ENCODE measurements at regions not wholly inside any gene's neighbourhood (a gene's known extent, or its start where the extent isn't known, plus 50 kb on each side); places are given as distances from the start of the nearest gene placed in this dataset.
"Not testable (repeated sequence)": the region's sequence is repeated elsewhere in the genome, so short reads cannot be mapped to it uniquely, and the experiment has no call there.

DNA sequence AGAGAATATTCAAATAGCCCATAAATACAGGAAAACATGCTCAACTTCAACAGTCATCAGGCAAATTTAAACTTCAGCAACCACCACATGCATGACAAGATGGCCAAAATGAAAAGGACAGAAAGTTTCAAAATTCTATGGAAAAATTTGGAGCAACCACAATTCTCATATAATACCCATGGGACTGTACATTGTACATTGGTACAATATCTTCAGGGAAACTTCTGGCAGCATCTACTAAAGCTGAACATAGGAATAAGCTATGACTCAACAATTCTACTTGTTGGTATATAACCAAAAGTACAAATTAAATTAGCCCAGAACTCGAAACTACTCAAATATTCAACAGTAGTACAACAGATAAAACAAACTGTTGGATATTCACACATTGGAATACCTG is 847.6 kb downstream of the TBL1XR1 start:
- intact Hi-C loops (cut with DNase I): no loop called here
- 31 to 51% methylated on average over 1 of the region's 1 CpG for WGBS, 2 donors
- FAIRE-seq (no peak), ATAC-seq (no peak), DNase-seq (no peak)
- no peak overlapping the region for H3K27ac ChIP-seq
- no peaks in the 10 kb centered on the region for H3K4me1 ChIP-seq
- no peak overlapping the region for H3K4me3 ChIP-seq
- H3K36me3 ChIP-seq: no peaks in the 10 kb centered on the region
- TF ChIP-seq, protein P1, sequence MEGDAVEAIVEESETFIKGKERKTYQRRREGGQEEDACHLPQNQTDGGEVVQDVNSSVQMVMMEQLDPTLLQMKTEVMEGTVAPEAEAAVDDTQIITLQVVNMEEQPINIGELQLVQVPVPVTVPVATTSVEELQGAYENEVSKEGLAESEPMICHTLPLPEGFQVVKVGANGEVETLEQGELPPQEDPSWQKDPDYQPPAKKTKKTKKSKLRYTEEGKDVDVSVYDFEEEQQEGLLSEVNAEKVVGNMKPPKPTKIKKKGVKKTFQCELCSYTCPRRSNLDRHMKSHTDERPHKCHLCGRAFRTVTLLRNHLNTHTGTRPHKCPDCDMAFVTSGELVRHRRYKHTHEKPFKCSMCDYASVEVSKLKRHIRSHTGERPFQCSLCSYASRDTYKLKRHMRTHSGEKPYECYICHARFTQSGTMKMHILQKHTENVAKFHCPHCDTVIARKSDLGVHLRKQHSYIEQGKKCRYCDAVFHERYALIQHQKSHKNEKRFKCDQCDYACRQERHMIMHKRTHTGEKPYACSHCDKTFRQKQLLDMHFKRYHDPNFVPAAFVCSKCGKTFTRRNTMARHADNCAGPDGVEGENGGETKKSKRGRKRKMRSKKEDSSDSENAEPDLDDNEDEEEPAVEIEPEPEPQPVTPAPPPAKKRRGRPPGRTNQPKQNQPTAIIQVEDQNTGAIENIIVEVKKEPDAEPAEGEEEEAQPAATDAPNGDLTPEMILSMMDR (IDR thresholded peaks at IDR 0.05): no peak
- H3K9me3 ChIP-seq: no peaks in the 10 kb centered on the region
- H3K27me3 ChIP-seq: no peaks in the 10 kb centered on the region

DNA sequence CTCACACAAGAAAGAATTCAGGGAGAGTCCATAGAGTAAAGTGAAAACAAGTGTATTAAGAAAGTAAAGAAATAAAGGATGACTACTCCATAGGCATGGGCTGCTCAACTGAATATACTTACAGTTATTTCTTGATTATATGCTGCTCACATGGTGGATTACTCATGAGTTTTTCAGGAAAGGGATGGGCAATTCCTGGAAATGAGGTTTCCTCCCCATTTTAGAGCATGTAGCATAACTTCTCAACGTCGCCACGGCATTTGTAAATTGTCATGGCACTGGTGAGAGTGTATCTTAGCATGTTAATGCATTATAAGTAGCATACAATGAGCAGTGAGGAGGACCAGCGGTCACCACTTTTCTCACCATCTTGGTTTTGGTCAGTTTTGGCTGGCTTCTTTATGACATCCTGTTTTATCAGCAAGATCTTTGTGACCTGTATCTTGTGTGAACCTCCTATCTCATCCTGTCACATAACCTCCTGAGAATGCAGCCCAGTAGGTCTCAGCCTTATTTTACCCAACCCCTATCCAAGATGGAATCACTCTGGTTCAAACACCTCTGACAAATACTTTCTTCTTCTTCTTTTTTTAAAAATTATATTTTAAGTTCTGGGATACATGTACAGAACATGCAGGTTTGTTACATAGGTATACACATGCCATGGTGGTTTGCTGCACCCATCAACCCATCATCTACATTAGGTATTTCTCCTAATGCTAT is 849.7 kb downstream of the TBL1XR1 start:
- no peak for DNase-seq
- H3K36me3 ChIP-seq: no peaks in the 10 kb centered on the region
- TF ChIP-seq, protein P1 (IDR thresholded peaks at IDR 0.05): no peak
- intact Hi-C loops (cut with DNase I): no loop called here
- 59 to 69% methylated on average over 4 of the region's 4 CpGs for WGBS, 2 donors
- no peaks in the 10 kb centered on the region for H3K9me3 ChIP-seq
- no peak for FAIRE-seq
- H3K27ac ChIP-seq: no peak overlapping the region
- no peak overlapping the region for H3K4me3 ChIP-seq
- no peaks in the 10 kb centered on the region for H3K4me1 ChIP-seq
- no peak for ATAC-seq
- no peaks in the 10 kb centered on the region for H3K27me3 ChIP-seq

DNA sequence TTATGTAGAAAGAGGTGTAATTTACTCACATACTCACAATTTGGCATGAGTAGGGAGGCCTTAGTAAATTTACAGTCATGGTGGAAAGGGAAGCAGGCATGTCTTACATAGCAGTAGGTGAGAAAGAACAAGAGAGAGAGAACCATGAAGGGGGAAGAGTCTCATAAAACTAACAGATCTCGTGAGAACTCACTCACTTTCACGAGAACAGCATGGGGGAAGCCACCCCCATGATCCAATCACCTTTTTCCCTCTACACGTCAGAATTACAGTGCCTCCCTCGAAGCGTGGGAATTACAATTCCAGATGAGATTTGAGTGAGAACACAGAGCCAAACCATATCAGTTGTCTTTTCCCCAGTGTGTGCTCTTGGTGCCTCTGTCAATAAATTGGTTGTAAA is 855.3 kb downstream of the TBL1XR1 start:
- intact Hi-C loops (cut with DNase I): no loop called here
- ATAC-seq (no peak), DNase-seq (no peak), FAIRE-seq (no peak)
- H3K27ac ChIP-seq: no peak overlapping the region
- 71 to 80% methylated on average over 5 of the region's 5 CpGs for WGBS, 2 donors
- H3K4me3 ChIP-seq: no peak overlapping the region
- H3K27me3 ChIP-seq: no peaks in the 10 kb centered on the region
- TF ChIP-seq, protein P1 (IDR thresholded peaks at IDR 0.05): no peak
- no peaks in the 10 kb centered on the region for H3K36me3 ChIP-seq
- H3K4me1 ChIP-seq: no peaks in the 10 kb centered on the region
- H3K9me3 ChIP-seq: no peaks in the 10 kb centered on the region

DNA sequence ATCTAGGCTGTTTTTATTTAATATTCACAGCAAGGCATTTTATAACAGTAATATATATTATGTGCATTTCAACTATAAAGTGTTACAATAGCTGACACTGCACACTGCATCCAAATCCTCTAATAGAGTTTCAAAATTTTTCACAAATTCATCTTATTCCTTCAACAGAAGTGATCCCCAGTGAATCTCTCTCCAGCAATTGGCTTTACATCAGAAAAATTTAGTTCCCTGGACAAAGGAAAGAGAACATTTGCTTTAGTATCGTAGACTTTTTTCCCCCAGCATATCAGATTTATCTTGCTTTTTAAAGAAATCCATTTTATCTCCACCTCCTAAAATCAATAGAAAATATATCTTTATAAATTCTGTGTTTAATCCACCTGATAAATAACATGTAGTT is 868.6 kb downstream of the TBL1XR1 start:
- TF ChIP-seq, protein P1 (IDR thresholded peaks at IDR 0.05): no peak
- DNase-seq (no peak), FAIRE-seq (no peak), ATAC-seq (no peak)
- intact Hi-C loops (cut with DNase I): no loop called here
- Histone ChIP-seq H3K27ac (no peak overlapping the region), H3K4me3 (no peak overlapping the region), H3K36me3 (no peaks in the 10 kb centered on the region), H3K4me1 (no peaks in the 10 kb centered on the region), H3K9me3 (no peaks in the 10 kb centered on the region), H3K27me3 (no peaks in the 10 kb centered on the region)
- 63 to 75% methylated on average over 1 of the region's 1 CpG for WGBS, 2 donors

DNA sequence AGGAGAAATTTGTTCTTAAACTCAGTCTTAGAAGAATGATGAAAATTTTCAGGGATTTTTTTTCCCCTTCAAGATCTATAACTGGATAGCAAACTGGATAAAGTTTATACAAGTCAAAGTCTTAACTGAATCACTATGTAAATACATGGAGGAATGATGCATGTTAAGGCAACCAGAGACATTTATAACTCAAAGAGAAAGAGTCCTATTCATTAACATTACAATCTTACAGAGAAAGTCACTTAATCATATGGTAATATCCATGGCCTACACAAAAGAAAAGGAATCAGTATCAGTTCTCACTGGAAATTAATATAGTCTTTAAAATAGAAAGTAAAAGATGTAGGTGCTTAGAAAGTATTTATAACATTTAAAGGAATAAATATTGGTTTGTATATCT is 869.1 kb downstream of the TBL1XR1 start:
- FAIRE-seq: no peak
- no peaks in the 10 kb centered on the region for H3K36me3 ChIP-seq
- no peaks in the 10 kb centered on the region for H3K27me3 ChIP-seq
- no peak overlapping the region for H3K4me3 ChIP-seq
- H3K4me1 ChIP-seq: no peaks in the 10 kb centered on the region
- no peak for DNase-seq
- H3K9me3 ChIP-seq: no peaks in the 10 kb centered on the region
- TF ChIP-seq, protein P1 (IDR thresholded peaks at IDR 0.05): no peak
- intact Hi-C loops (cut with DNase I): no loop called here
- H3K27ac ChIP-seq: no peak overlapping the region
- no peak for ATAC-seq

DNA sequence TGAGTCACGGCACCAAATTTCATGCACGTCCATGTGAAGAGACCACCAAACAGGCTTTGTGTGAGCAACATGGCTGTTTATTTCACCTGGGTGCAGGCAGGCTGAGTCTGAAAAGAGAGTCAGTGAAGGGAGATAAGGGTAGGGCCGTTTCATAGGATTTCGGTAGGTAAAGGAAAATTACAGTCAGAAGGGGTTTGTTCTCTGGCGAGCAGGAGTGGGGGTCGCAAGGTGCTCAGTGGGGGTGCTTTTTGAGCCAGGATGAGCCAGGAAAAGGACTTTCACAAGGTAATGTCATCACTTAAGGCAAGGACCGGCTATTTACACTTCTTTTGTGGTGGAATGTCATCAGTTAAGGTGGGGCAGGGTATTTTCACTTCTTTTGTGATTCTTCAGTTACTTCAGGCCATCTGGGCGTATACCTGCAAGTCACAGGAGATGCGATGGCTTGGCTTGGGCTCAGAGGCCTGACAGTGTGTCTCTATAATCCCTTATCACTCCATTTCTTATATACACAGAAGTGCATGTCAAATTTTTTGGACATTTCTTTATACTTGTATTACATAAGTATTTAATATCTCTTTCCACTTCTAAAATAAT is 870.3 kb downstream of the TBL1XR1 start:
- H3K27me3 ChIP-seq; H3K36me3 ChIP-seq; H3K4me1 ChIP-seq; ATAC-seq; H3K4me3 ChIP-seq; DNase-seq; FAIRE-seq; H3K9me3 ChIP-seq; H3K27ac ChIP-seq; intact Hi-C loops (cut with DNase I): not testable (repeated sequence)
- 55 to 59% methylated on average over 9 of the region's 9 CpGs for WGBS, 2 donors

DNA sequence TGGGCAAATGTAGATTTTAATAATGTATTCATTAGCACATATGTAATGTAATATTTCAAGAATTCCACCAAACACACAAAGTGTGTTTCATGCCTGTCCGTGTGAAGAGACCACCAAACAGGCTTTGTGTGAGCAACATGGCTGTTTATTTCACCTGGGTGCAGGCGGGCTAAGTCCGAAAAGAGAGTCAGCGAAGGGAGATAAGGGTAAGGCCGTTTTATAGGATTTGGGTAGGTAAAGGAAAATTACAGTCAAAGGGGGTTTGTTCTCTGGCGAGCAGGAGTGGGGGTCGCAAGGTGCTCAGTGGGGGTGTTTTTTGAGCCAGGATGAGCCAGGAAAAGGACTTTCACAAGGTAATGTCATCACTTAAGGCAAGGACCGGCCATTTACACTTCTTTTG is 875.8 kb downstream of the TBL1XR1 start:
- H3K9me3 ChIP-seq; ATAC-seq; FAIRE-seq; intact Hi-C loops (cut with DNase I); H3K27ac ChIP-seq; H3K4me1 ChIP-seq; H3K36me3 ChIP-seq; H3K27me3 ChIP-seq; H3K4me3 ChIP-seq; DNase-seq: not testable (repeated sequence)
- WGBS, 2 donors: 62 to 81% methylated on average over 6 to 7 of the region's 8 CpGs
